GM12891 (cell line): ENCODE measurements at regions not wholly inside any gene's neighbourhood (a gene's known extent, or its start where the extent isn't known, plus 50 kb on each side); places are given as distances from the start of the nearest gene placed in this dataset.

Source experiments
- POLR2A ChIP-seq: IDR thresholded peaks from 2 replicates; pipeline ENCODE4 v1.6.1; 2011; ENCODE audit warnings: low read depth, low read length, control low read depth
- POLR2AphosphoS5 ChIP-seq: IDR thresholded peaks from 2 replicates; pipeline ENCODE4 v1.6.1; 2011; ENCODE audit warnings: low read depth, low read length, control low read depth
- POU2F2 ChIP-seq: IDR thresholded peaks from 2 replicates; pipeline ENCODE4 v1.6.1; 2011; ENCODE audit warnings: low read depth, mild to moderate bottlenecking, control low read depth, low read length, moderate library complexity
- TAF1 ChIP-seq: IDR thresholded peaks from 2 replicates; pipeline ENCODE4 v1.6.1; 2011; ENCODE audit warnings: low read depth, low read length, control low read depth

DNA sequence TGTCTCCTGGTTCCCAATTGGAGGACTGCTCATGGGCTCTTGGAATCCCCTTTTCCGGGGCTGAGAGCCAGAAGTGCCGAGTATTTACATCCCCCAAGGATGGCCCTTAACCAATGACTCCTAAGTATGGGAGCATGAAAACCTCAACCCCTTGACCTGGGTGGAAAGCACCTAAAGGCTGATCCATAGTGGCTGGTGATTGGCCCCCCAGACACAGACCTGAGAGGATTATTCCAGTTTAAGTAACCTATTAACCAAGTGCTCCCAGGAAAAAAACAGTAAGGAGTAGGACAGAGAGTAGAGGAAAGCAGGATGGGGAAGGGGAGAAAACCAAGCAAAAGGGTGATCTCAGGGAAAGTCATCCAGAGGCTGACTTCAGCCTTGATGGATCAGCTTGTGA is 206.1 kb upstream of the RND3 start:
- TF ChIP-seq POLR2AphosphoS5 (no peak), POLR2A (no peak), TAF1 (no peak), POU2F2 (no peak)
